Suprapubic skin (tissue), 4 donors: ENCODE measurements at regions not wholly inside any gene's neighbourhood (a gene's known extent, or its start where the extent isn't known, plus 50 kb on each side); places are given as distances from the start of the nearest gene placed in this dataset.

Experiments
- DNase-seq, 2 donors: peaks; one replicate each; pipeline ENCODE4 v3.0.0-alpha.2; 2019; ENCODE audit warnings: low spot score in 2 of 2
- H3K27ac ChIP-seq: fragments of 200-600 bp; sonication (generic); one replicate; pipeline ENCODE4 v1.5.1; 2019
- H3K27me3 ChIP-seq: fragments of 200-600 bp; sonication (generic); one replicate; pipeline ENCODE4 v1.5.1; 2019
- H3K36me3 ChIP-seq: fragments of 200-600 bp; sonication (generic); one replicate; pipeline ENCODE4 v1.5.1; 2019
- H3K4me1 ChIP-seq: fragments of 200-600 bp; sonication (generic); one replicate; pipeline ENCODE4 v1.5.1; 2019
- H3K4me3 ChIP-seq: fragments of 200-600 bp; sonication (generic); one replicate; pipeline ENCODE4 v1.5.1; 2019; ENCODE audit warnings: mild to moderate bottlenecking
- H3K9me3 ChIP-seq: fragments of 200-600 bp; sonication (generic); one replicate; pipeline ENCODE4 v1.5.1; 2019
- EP300 ChIP-seq: sonication (generic); formaldehyde crosslinking; IDR thresholded peaks from one replicate; pipeline ENCODE4 v1.6.1; 2017; ENCODE audit warnings: antibody characterized with exemption
- POLR2A ChIP-seq, 2 donors: fragments of 450-650 bp; IDR thresholded peaks; one replicate each; pipeline ENCODE4 v1.6.1; 2017; ENCODE audit warnings: antibody characterized with exemption in 2 of 2, mild to moderate bottlenecking in 2 of 2, moderate library complexity in 2 of 2
- POLR2AphosphoS5 ChIP-seq, 3 donors: sonication (generic); formaldehyde crosslinking; IDR thresholded peaks; one replicate each; pipeline ENCODE4 v1.6.1; 2017; ENCODE audit warnings: antibody characterized with exemption in 3 of 3
- WGBS: methylation state at CpG from one replicate; pipeline ENCODE4 v1.1.5; 2018; 5-methylcytosine and 5-hydroxymethylcytosine counted together
- TF ChIP-seq, protein P1 (sequence below), 2 donors: fragments of 200-600 bp in 1 of 2; fragments of 450-650 bp in 1 of 2; sonication (generic) in 1 of 2; IDR thresholded peaks; one replicate each; pipeline ENCODE4 v1.5.1; 2016 to 2019; ENCODE audit warnings: antibody characterized with exemption in 2 of 2, mild to moderate bottlenecking in 1 of 2, moderate library complexity in 1 of 2

DNA sequence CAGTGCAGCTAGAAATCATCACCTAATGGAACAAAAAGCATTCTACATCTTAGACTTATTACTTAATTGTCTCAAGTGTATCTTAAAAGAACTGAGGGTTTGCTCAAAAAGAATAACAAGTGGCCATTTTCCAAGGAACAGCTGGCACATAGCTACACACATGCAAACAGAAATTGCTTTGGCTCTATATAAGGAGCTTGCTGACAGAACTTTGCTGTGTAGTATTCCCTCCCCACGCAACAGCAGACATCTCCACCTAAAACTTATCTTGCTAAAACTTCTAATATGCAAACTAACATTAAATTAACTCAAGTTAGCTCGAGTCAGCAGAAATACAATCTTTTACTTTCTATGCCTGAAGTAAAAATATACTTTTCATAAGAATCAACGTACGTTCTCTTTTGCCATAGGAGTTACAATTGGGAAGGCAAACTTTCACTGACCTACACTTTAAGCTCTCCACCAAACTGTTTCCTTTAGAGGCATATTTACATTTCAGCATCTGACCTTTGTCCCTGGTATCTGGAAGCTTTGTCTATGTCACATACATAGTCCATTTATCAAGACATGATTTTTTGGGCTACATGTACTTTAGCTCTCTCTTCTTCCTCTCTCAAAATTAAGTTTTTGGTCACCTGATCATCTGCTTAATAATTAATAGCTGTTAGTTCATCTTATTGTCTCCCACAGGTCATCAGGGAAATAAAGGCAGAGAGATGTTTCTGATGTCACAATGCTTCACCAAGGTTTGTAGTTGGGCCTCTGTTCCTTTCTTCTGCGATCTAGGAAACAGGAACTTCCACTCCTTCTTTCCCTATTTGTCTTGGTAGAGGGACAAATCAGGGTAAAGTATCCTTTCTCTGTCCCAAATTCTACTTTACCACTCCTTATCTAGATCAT, 163.4 kb upstream of the AGTR1 start:
- Histone ChIP-seq H3K4me3 (no peak overlapping the region), H3K4me1 (no peaks in the 10 kb centered on the region), H3K36me3 (no peaks in the 10 kb centered on the region), H3K9me3 (no peaks in the 10 kb centered on the region), H3K27ac (no peak overlapping the region), H3K27me3 (no peaks in the 10 kb centered on the region)
- TF ChIP-seq POLR2AphosphoS5 (IDR thresholded peaks at IDR 0.05) (no peak), EP300 (no peak), POLR2A (IDR thresholded peaks at IDR 0.05) (no peak)
- TF ChIP-seq, protein P1, sequence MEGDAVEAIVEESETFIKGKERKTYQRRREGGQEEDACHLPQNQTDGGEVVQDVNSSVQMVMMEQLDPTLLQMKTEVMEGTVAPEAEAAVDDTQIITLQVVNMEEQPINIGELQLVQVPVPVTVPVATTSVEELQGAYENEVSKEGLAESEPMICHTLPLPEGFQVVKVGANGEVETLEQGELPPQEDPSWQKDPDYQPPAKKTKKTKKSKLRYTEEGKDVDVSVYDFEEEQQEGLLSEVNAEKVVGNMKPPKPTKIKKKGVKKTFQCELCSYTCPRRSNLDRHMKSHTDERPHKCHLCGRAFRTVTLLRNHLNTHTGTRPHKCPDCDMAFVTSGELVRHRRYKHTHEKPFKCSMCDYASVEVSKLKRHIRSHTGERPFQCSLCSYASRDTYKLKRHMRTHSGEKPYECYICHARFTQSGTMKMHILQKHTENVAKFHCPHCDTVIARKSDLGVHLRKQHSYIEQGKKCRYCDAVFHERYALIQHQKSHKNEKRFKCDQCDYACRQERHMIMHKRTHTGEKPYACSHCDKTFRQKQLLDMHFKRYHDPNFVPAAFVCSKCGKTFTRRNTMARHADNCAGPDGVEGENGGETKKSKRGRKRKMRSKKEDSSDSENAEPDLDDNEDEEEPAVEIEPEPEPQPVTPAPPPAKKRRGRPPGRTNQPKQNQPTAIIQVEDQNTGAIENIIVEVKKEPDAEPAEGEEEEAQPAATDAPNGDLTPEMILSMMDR (IDR thresholded peaks at IDR 0.05) = no peak
- no peak for DNase-seq
- 84% methylated on average over 5 of the region's 5 CpGs for WGBS

DNA sequence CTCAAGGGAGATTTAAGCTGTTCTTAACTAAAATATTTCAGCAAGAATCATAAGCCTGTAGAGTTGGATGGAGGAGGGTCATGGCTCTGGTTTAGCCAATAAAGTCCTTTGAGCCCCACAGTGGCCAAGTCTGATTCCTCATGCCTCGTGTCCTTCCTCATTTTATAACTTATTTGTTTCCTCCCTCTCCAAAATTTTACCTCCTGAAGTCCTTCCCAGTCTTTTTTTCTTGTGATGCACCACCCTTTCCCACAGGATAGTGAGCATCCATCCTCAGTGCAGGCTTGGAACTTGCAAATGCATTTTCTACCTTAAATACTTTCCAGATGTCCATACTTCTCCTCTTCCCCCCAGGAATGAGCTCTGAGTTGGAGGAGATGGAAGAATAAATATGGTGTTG, 162.7 kb upstream of the AGTR1 start:
- no peak for DNase-seq
- Histone ChIP-seq H3K9me3 (no peaks in the 10 kb centered on the region), H3K27ac (no peak overlapping the region), H3K4me1 (no peaks in the 10 kb centered on the region), H3K36me3 (no peaks in the 10 kb centered on the region), H3K27me3 (no peaks in the 10 kb centered on the region), H3K4me3 (no peak overlapping the region)
- TF ChIP-seq POLR2AphosphoS5 (IDR thresholded peaks at IDR 0.05) (no peak), EP300 (no peak), POLR2A (IDR thresholded peaks at IDR 0.05) (no peak)
- TF ChIP-seq, protein P1 (IDR thresholded peaks at IDR 0.05) = no peak
- WGBS = 58% methylated on average over 1 of the region's 1 CpG

DNA sequence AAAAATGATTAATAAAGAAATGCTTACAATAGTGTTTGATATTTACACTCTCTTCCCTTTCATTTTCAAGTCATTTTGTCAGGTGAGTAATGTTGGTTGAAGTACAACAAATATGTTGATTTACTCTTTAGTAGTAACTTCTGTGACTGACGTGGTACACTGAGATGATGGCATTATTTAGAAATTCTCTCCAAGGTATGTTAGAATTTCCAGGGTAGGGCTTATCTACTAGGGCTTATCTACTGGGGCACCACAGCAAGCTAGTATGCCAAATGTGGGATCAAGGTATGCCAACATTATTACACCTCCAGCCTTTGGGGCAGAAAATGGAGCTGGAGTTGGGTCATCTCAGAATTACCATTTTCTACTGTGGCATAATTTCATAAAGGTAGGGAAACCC, 157.4 kb upstream of the AGTR1 start:
- 56% methylated on average over 1 of the region's 1 CpG for WGBS
- Histone ChIP-seq H3K9me3 (no peaks in the 10 kb centered on the region), H3K27ac (no peak overlapping the region), H3K4me3 (no peak overlapping the region), H3K27me3 (no peaks in the 10 kb centered on the region), H3K4me1 (no peaks in the 10 kb centered on the region), H3K36me3 (no peaks in the 10 kb centered on the region)
- no peak for DNase-seq
- TF ChIP-seq EP300 (no peak), POLR2AphosphoS5 (IDR thresholded peaks at IDR 0.05) (no peak), POLR2A (IDR thresholded peaks at IDR 0.05) (no peak)
- TF ChIP-seq, protein P1 (IDR thresholded peaks at IDR 0.05) = no peak

DNA sequence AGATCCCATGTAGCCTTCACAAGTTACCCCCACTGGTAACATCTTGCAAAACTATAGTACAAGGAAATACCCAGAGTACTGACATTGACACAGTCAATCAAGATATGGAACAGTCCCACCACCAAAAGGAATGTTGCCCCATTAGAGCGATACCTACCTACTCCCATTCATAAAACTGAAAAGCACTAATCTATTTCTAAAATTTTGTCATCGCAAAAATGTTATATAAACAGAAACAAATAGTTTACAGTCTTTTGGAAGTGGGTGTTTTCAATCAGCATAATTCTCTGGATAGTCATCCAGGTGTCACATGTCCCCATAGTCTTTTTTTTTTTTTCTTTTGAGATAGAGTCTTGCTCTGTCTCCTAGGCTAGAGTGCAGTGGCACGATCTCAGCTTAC, 156.9 kb upstream of the AGTR1 start:
- TF ChIP-seq POLR2AphosphoS5 (IDR thresholded peaks at IDR 0.05) (no peak), POLR2A (IDR thresholded peaks at IDR 0.05) (no peak)
- WGBS = 92% methylated on average over 3 of the region's 3 CpGs
- H3K9me3 ChIP-seq = no peaks in the 10 kb centered on the region

DNA sequence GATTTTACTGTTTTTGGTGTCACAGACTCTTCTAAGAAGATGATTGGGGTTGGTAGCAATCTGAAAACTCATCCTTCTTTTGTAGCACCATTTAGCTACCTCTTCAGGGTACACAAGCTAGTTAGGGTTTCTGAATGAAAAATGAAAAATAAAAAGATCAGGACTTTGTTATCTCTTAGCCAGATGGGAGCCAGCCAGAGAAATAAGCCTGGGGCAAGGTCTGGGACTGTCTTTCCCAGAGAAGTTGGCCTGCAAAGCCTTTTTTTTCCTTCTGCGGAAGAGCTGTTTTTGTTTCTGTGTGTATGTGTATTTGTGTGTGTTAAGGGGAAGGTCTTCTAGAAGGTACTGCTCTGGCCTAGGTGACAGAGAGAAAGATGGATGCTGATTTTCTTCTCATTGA, 150.7 kb upstream of the AGTR1 start:
- H3K4me3 ChIP-seq = no peak overlapping the region
- WGBS = 62% methylated on average over 1 of the region's 1 CpG
- no peak overlapping the region for H3K27ac ChIP-seq
- no peaks in the 10 kb centered on the region for H3K9me3 ChIP-seq
- no peaks in the 10 kb centered on the region for H3K27me3 ChIP-seq
- no peaks in the 10 kb centered on the region for H3K36me3 ChIP-seq
- no peaks in the 10 kb centered on the region for H3K4me1 ChIP-seq
- DNase-seq = no peak
- TF ChIP-seq POLR2A (IDR thresholded peaks at IDR 0.05) = no peak

More for the DNA sequence above, 156.9 kb upstream of the AGTR1 start:
- no peak for DNase-seq
- no peaks in the 10 kb centered on the region for H3K27me3 ChIP-seq
- H3K4me1 ChIP-seq = no peaks in the 10 kb centered on the region
- no peaks in the 10 kb centered on the region for H3K36me3 ChIP-seq
- H3K4me3 ChIP-seq = no peak overlapping the region
- H3K27ac ChIP-seq = no peak overlapping the region

DNA sequence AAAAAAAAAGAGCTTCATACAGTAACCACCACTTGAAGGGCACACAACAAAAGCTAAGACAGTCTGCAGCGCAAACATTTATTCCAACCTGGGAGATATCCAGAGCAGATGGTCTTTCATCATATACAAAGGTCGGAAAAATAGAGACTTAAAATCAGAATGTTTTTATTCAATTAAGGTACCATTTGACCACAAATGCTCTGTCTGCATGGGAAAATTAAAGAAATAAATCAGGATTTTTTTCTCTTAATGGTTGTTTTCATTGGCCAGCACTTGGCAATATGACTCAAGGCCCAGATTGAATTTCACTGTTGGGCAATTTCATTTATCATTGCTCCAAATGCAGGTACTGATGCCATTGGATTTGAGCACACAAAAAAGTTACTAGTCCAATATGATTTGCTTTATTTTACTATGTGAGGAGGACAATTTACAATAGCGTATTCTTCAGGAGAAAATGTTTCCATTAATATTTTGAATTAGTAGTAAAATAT, 145.9 kb upstream of the AGTR1 start:
- no peaks in the 10 kb centered on the region for H3K36me3 ChIP-seq
- H3K27ac ChIP-seq = no peak overlapping the region
- H3K9me3 ChIP-seq = no peaks in the 10 kb centered on the region
- TF ChIP-seq, protein P1 (IDR thresholded peaks at IDR 0.05) = no peak
- TF ChIP-seq EP300 = no peak
- TF ChIP-seq POLR2AphosphoS5 (IDR thresholded peaks at IDR 0.05) = no peak
- no peak for TF ChIP-seq POLR2A (IDR thresholded peaks at IDR 0.05)
- H3K27me3 ChIP-seq = no peaks in the 10 kb centered on the region
- H3K4me1 ChIP-seq = no peaks in the 10 kb centered on the region
- no peak overlapping the region for H3K4me3 ChIP-seq
- 93% methylated on average over 3 of the region's 3 CpGs for WGBS
- DNase-seq = no peak
